ENCODE measurements at regions not wholly inside any gene's neighbourhood (a gene's known extent, or its start where the extent isn't known, plus 50 kb on each side); places are given as distances from the start of the nearest gene placed in this dataset.

DNA sequence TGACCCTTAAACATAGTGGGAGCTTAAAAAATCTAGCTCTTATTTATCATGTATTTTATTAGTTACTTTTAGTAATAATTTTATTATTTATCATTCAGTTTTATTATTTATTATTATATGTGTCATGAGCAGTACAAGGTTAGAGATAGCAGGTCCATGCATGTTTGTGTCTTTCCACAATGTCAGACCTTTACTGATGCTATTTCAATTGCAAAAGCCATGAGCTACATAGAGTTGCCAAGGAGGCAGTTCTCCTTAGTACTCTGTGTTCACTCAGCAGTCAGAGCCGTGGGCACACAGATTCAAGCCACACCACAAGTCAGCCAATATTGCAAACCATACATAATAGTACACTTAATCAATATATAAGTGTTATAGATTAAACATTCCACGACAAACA, 157.9 kb upstream of the NTRK2 start:
- TF ChIP-seq CTCF (IDR thresholded peaks at IDR 0.05; ENCODE audit: low read depth, low read length) = no peak
- Histone ChIP-seq H3K27me3 (ENCODE audit: control insufficient read depth, insufficient read depth, low read length) (no peaks in the 10 kb centered on the region), H3K27ac (ENCODE audit: low read depth, low read length) (no peak overlapping the region), H3K9me3 (ENCODE audit: control insufficient read depth, insufficient read depth, low read length) (peaks cover 3% of the 10 kb centered on the region; the same call in 1 of the 2 replicates), H3K4me3 (ENCODE audit: low read depth, low read length) (no peak overlapping the region)
- POLR2A ChIA-PET = no interaction called here
- CTCF ChIA-PET = no interaction called here
- no peak for DNase-seq (ENCODE audit: low read depth, low spot score)

- no peak for DNase-seq (ENCODE audit: low read depth, low spot score)
- Histone ChIP-seq H3K27ac (ENCODE audit: low read depth, low read length) (no peak overlapping the region), H3K27me3 (ENCODE audit: control insufficient read depth, insufficient read depth, low read length) (no peaks in the 10 kb centered on the region), H3K4me3 (ENCODE audit: low read depth, low read length) (no peak overlapping the region), H3K9me3 (ENCODE audit: control insufficient read depth, insufficient read depth, low read length) (peaks cover 3% of the 10 kb centered on the region; the same call in 1 of the 2 replicates)
- POLR2A ChIA-PET = no interaction called here
- TF ChIP-seq CTCF (IDR thresholded peaks at IDR 0.05; ENCODE audit: low read depth, low read length) = no peak
- CTCF ChIA-PET = no interaction called here
Observed at GRCh38 chr9:84512493-84512892, 157.0 kb upstream of the NTRK2 start.

- DNase-seq (ENCODE audit: low read depth, low spot score) = no peak
- peaks cover 3% of the 10 kb centered on the region; the same call in 1 of the 2 replicates for H3K9me3 ChIP-seq (ENCODE audit: control insufficient read depth, insufficient read depth, low read length)
Observed at GRCh38 chr9:84513473-84513872, 156.1 kb upstream of the NTRK2 start.

GRCh38 chr9:84513979-84514378, 155.6 kb upstream of the NTRK2 start:
- H3K9me3 ChIP-seq (ENCODE audit: control insufficient read depth, insufficient read depth, low read length) = peaks cover 3% of the 10 kb centered on the region; the same call in 1 of the 2 replicates
- CTCF ChIA-PET = no interaction called here
- no peak for DNase-seq (ENCODE audit: low read depth, low spot score)
- no peaks in the 10 kb centered on the region for H3K27me3 ChIP-seq (ENCODE audit: control insufficient read depth, insufficient read depth, low read length)
- H3K4me3 ChIP-seq (ENCODE audit: low read depth, low read length) = no peak overlapping the region
- TF ChIP-seq CTCF (IDR thresholded peaks at IDR 0.05; ENCODE audit: low read depth, low read length) = no peak
- H3K27ac ChIP-seq (ENCODE audit: low read depth, low read length) = no peak overlapping the region
- POLR2A ChIA-PET = no interaction called here

More at GRCh38 chr9:84513473-84513872, 156.1 kb upstream of the NTRK2 start:
- POLR2A ChIA-PET = no interaction called here
- H3K4me3 ChIP-seq (ENCODE audit: low read depth, low read length) = no peak overlapping the region
- H3K27me3 ChIP-seq (ENCODE audit: control insufficient read depth, insufficient read depth, low read length) = no peaks in the 10 kb centered on the region
- no peak overlapping the region for H3K27ac ChIP-seq (ENCODE audit: low read depth, low read length)
- CTCF ChIA-PET = no interaction called here
- no peak for TF ChIP-seq CTCF (IDR thresholded peaks at IDR 0.05; ENCODE audit: low read depth, low read length)

DNA sequence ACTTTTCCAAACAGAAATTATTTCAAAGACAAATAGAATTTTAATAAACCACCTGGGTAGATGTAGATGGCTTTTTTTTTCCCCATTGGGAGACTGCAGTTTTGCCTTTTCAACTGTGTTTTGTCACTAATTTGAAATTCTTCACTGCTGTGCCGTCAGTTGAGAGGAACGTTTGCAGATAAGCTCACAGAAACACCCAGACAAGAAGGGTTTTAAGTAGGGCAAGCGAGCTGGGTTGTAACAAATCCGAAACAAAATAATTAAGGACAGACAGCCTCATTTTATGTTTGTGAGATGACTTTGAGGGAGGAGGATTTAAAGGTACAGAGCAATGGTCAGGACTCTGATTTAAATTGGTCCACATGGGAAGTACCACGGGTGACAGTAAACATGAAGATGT, 155.1 kb upstream of the NTRK2 start:
- TF ChIP-seq CTCF (IDR thresholded peaks at IDR 0.05; ENCODE audit: low read depth, low read length) = no peak
- no peaks in the 10 kb centered on the region for H3K27me3 ChIP-seq (ENCODE audit: control insufficient read depth, insufficient read depth, low read length)
- no peak overlapping the region for H3K27ac ChIP-seq (ENCODE audit: low read depth, low read length)
- CTCF ChIA-PET = no interaction called here
- peaks cover 3% of the 10 kb centered on the region; the same call in 1 of the 2 replicates for H3K9me3 ChIP-seq (ENCODE audit: control insufficient read depth, insufficient read depth, low read length)
- no peak overlapping the region for H3K4me3 ChIP-seq (ENCODE audit: low read depth, low read length)
- POLR2A ChIA-PET = no interaction called here
- no peak for DNase-seq (ENCODE audit: low read depth, low spot score)

Data from AG04450 (cell line).